ENCODE measurements at regions not wholly inside any gene's neighbourhood (a gene's known extent, or its start where the extent isn't known, plus 50 kb on each side); places are given as distances from the start of the nearest gene placed in this dataset.

- no peaks in the 10 kb centered on the region for H3K36me3 Mint-ChIP-seq
- H3K4me1 Mint-ChIP-seq = no peaks in the 10 kb centered on the region
- H3K27ac Mint-ChIP-seq = no peak overlapping the region
- POLR2A ChIA-PET = no interaction called here
- Histone ChIP-seq H3K36me3 (ENCODE audit: insufficient read depth, low read length) (no peaks in the 10 kb centered on the region), H3K27ac (ENCODE audit: low read depth, low read length) (no peak overlapping the region), H3K4me3 (ENCODE audit: low read length) (no peak overlapping the region), H3K9me3 (ENCODE audit: low read length) (no peaks in the 10 kb centered on the region), H3K4me1 (ENCODE audit: insufficient read depth, low read length) (no peaks in the 10 kb centered on the region), H3K27me3 (ENCODE audit: insufficient read depth, low read length, poor library complexity, severe bottlenecking) (no peaks in the 10 kb centered on the region)
- no peak overlapping the region for H3K4me3 Mint-ChIP-seq
- H3K9me3 Mint-ChIP-seq = peaks cover 0 to 19% (median 3%) of the 10 kb centered on the region in 5 donors
- no peak for DNase-seq
- H3K27me3 Mint-ChIP-seq = no peaks in the 10 kb centered on the region
- CTCF ChIA-PET = no interaction called here
These were observed 1793.7 kb upstream of the TENM3 start for GRCh38 chr4:180449395-180449956.

GRCh38 chr4:180455226-180455625, 1788.0 kb upstream of the TENM3 start:
- Histone ChIP-seq H3K27ac (ENCODE audit: low read depth, low read length) (no peak overlapping the region), H3K36me3 (ENCODE audit: insufficient read depth, low read length) (no peaks in the 10 kb centered on the region), H3K4me1 (ENCODE audit: insufficient read depth, low read length) (no peaks in the 10 kb centered on the region), H3K4me3 (ENCODE audit: low read length) (no peak overlapping the region), H3K9me3 (ENCODE audit: low read length) (no peaks in the 10 kb centered on the region), H3K27me3 (ENCODE audit: insufficient read depth, low read length, poor library complexity, severe bottlenecking) (no peaks in the 10 kb centered on the region)
- H3K4me3 Mint-ChIP-seq = no peak overlapping the region
- H3K4me1 Mint-ChIP-seq = no peaks in the 10 kb centered on the region
- CTCF ChIA-PET = no interaction called here
- H3K9me3 Mint-ChIP-seq = peaks cover 3 to 18% (median 5%) of the 10 kb centered on the region in 5 donors
- no peak for DNase-seq
- no peak overlapping the region for H3K27ac Mint-ChIP-seq
- H3K36me3 Mint-ChIP-seq = no peaks in the 10 kb centered on the region
- no peaks in the 10 kb centered on the region for H3K27me3 Mint-ChIP-seq
- POLR2A ChIA-PET = no interaction called here

DNA sequence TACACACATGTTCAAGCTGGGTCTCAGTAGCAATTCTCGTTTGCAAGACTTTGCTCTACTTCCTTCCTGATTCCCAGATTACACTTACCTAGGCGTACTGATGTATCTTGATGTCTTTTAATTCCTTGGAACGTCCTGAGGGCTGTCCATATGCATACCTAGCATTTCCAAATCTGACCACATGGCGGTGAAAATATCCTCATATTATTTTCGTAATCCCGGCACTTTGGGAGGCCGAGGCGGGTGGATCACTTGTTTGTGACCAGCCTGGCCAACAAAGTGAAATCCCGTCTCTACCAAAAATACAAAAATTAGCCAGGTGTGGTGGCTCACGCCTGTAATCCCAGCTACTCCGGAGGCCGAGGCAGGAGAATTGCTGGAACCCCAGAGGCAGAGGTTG, 1786.3 kb upstream of the TENM3 start:
- Histone ChIP-seq H3K4me3 (ENCODE audit: low read length) (no peak overlapping the region), H3K4me1 (ENCODE audit: insufficient read depth, low read length) (no peaks in the 10 kb centered on the region), H3K27me3 (ENCODE audit: insufficient read depth, low read length, poor library complexity, severe bottlenecking) (no peaks in the 10 kb centered on the region), H3K36me3 (ENCODE audit: insufficient read depth, low read length) (no peaks in the 10 kb centered on the region), H3K27ac (ENCODE audit: low read depth, low read length) (no peak overlapping the region), H3K9me3 (ENCODE audit: low read length) (no peaks in the 10 kb centered on the region)
- ChIA-PET POLR2A (no interaction called here), CTCF (no interaction called here)
- H3K27me3 Mint-ChIP-seq = no peaks in the 10 kb centered on the region
- H3K9me3 Mint-ChIP-seq = peaks cover 3 to 18% (median 7%) of the 10 kb centered on the region in 5 donors
- H3K27ac Mint-ChIP-seq = no peak overlapping the region
- no peaks in the 10 kb centered on the region for H3K4me1 Mint-ChIP-seq
- no peaks in the 10 kb centered on the region for H3K36me3 Mint-ChIP-seq
- H3K4me3 Mint-ChIP-seq = no peak overlapping the region
- no peak for DNase-seq

GRCh38 chr4:180462116-180462515, 1781.1 kb upstream of the TENM3 start:
- Histone ChIP-seq H3K36me3 (ENCODE audit: insufficient read depth, low read length) (no peaks in the 10 kb centered on the region), H3K9me3 (ENCODE audit: low read length) (no peaks in the 10 kb centered on the region), H3K27ac (ENCODE audit: low read depth, low read length) (no peak overlapping the region), H3K4me1 (ENCODE audit: insufficient read depth, low read length) (no peaks in the 10 kb centered on the region), H3K27me3 (ENCODE audit: insufficient read depth, low read length, poor library complexity, severe bottlenecking) (no peaks in the 10 kb centered on the region), H3K4me3 (ENCODE audit: low read length) (no peak overlapping the region)
- H3K9me3 Mint-ChIP-seq = peaks cover 3 to 14% (median 10%) of the 10 kb centered on the region in 5 donors
- no peaks in the 10 kb centered on the region for H3K36me3 Mint-ChIP-seq
- H3K27ac Mint-ChIP-seq = no peak overlapping the region
- no peaks in the 10 kb centered on the region for H3K4me1 Mint-ChIP-seq
- ChIA-PET POLR2A (no interaction called here), CTCF (no interaction called here)
- no peaks in the 10 kb centered on the region for H3K27me3 Mint-ChIP-seq
- H3K4me3 Mint-ChIP-seq = no peak overlapping the region
- DNase-seq = no peak

DNA sequence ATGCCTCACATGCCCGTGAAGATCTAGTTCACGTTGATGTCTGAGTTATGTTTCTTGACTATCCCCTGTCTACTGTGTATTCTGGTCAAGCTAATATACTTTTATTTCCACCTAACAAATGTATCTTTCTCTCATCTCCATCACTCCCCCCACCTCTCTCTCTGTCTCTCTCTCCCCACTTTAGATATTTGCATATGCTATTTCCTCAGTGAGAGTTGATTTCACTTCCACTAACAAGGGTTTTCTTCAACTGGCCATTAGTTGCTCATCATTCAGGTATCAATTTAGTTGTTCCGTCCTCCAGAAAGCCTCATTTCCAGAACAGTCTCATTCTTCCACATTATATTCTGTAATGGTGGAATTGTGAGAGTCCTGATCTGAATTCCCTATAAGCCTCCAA, 1777.8 kb upstream of the TENM3 start:
- POLR2A ChIA-PET = no interaction called here
- no peak for DNase-seq
- H3K4me1 ChIP-seq (ENCODE audit: insufficient read depth, low read length) = no peaks in the 10 kb centered on the region
- CTCF ChIA-PET = no interaction called here
- Mint-ChIP-seq H3K36me3 (no peaks in the 10 kb centered on the region), H3K4me3 (no peak overlapping the region), H3K9me3 (peaks cover 3 to 11% (median 9%) of the 10 kb centered on the region in 5 donors), H3K27ac (no peak overlapping the region), H3K4me1 (no peaks in the 10 kb centered on the region), H3K27me3 (no peaks in the 10 kb centered on the region)
- no peak overlapping the region for H3K27ac ChIP-seq (ENCODE audit: low read depth, low read length)
- H3K4me3 ChIP-seq (ENCODE audit: low read length) = no peak overlapping the region
- no peaks in the 10 kb centered on the region for H3K27me3 ChIP-seq (ENCODE audit: insufficient read depth, low read length, poor library complexity, severe bottlenecking)
- H3K36me3 ChIP-seq (ENCODE audit: insufficient read depth, low read length) = no peaks in the 10 kb centered on the region
- H3K9me3 ChIP-seq (ENCODE audit: low read length) = no peaks in the 10 kb centered on the region

DNA sequence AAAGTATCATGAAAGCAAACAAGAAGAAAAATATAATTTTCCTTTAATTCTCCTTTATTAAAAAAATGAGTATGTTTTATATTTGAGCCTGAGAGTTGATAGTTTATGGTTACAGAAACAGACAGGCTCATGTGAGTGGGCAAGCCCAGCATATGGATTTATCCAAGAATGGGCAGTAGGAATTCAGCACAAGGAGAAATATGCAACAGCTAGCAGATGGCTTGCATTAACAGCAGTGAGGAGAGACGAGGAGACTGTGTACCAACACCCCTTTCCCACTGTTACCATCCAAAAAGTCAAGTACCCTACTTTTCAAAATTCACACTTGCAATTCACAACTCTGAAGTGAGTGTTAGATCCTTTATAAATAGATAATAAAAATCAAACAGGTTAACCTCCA, 1760.2 kb upstream of the TENM3 start:
- H3K36me3 Mint-ChIP-seq = no peaks in the 10 kb centered on the region
- Histone ChIP-seq H3K27ac (ENCODE audit: low read depth, low read length) (no peak overlapping the region), H3K27me3 (ENCODE audit: insufficient read depth, low read length, poor library complexity, severe bottlenecking) (no peaks in the 10 kb centered on the region), H3K36me3 (ENCODE audit: insufficient read depth, low read length) (no peaks in the 10 kb centered on the region), H3K4me3 (ENCODE audit: low read length) (no peak overlapping the region), H3K4me1 (ENCODE audit: insufficient read depth, low read length) (no peaks in the 10 kb centered on the region), H3K9me3 (ENCODE audit: low read length) (no peaks in the 10 kb centered on the region)
- H3K27me3 Mint-ChIP-seq = no peaks in the 10 kb centered on the region
- H3K27ac Mint-ChIP-seq = no peak overlapping the region
- POLR2A ChIA-PET = no interaction called here
- no peak overlapping the region for H3K4me3 Mint-ChIP-seq
- CTCF ChIA-PET = no interaction called here
- no peaks in the 10 kb centered on the region for H3K4me1 Mint-ChIP-seq
- peaks cover 1 to 12% (median 6%) of the 10 kb centered on the region in 5 donors for H3K9me3 Mint-ChIP-seq
- DNase-seq = no peak

DNA sequence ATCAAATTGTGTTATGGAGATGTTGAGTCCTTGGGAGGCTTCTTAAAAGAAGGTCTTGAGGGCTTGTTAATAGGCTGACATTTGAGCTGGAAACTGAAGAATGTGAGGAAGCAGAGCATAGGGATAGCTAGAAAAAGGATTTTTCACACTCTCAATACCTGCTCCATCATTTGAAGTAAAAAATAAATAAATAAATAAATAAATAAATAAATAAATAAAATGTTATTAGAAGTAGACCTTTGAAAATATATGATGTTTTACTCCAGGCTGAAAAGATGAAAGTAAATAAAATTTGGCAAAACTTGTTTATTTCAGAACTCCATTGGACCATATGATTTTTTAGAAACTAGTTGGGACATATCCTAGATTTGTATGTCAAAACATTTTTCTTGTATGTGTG, 1757.8 kb upstream of the TENM3 start:
- no peaks in the 10 kb centered on the region for H3K36me3 ChIP-seq (ENCODE audit: insufficient read depth, low read length)
- no peaks in the 10 kb centered on the region for H3K9me3 ChIP-seq (ENCODE audit: low read length)
- no peak for DNase-seq
- Mint-ChIP-seq H3K27me3 (no peaks in the 10 kb centered on the region), H3K27ac (no peak overlapping the region), H3K4me3 (no peak overlapping the region), H3K9me3 (peaks cover 1 to 10% (median 6%) of the 10 kb centered on the region in 5 donors), H3K4me1 (no peaks in the 10 kb centered on the region), H3K36me3 (no peaks in the 10 kb centered on the region)
- no peaks in the 10 kb centered on the region for H3K27me3 ChIP-seq (ENCODE audit: insufficient read depth, low read length, poor library complexity, severe bottlenecking)
- no peak overlapping the region for H3K27ac ChIP-seq (ENCODE audit: low read depth, low read length)
- no peaks in the 10 kb centered on the region for H3K4me1 ChIP-seq (ENCODE audit: insufficient read depth, low read length)
- CTCF ChIA-PET = no interaction called here
- no peak overlapping the region for H3K4me3 ChIP-seq (ENCODE audit: low read length)
- POLR2A ChIA-PET = no interaction called here

- no peak for DNase-seq
- H3K4me3 Mint-ChIP-seq = no peak overlapping the region
- POLR2A ChIA-PET = no interaction called here
- no peaks in the 10 kb centered on the region for H3K36me3 Mint-ChIP-seq
- Histone ChIP-seq H3K4me3 (ENCODE audit: low read length) (no peak overlapping the region), H3K27ac (ENCODE audit: low read depth, low read length) (no peak overlapping the region), H3K36me3 (ENCODE audit: insufficient read depth, low read length) (no peaks in the 10 kb centered on the region), H3K4me1 (ENCODE audit: insufficient read depth, low read length) (no peaks in the 10 kb centered on the region), H3K9me3 (ENCODE audit: low read length) (no peaks in the 10 kb centered on the region), H3K27me3 (ENCODE audit: insufficient read depth, low read length, poor library complexity, severe bottlenecking) (no peaks in the 10 kb centered on the region)
- H3K27ac Mint-ChIP-seq = no peak overlapping the region
- H3K27me3 Mint-ChIP-seq = no peaks in the 10 kb centered on the region
- H3K4me1 Mint-ChIP-seq = no peaks in the 10 kb centered on the region
- H3K9me3 Mint-ChIP-seq = peaks cover 0 to 9% (median 6%) of the 10 kb centered on the region in 5 donors
- CTCF ChIA-PET = no interaction called here
These were observed 1756.9 kb upstream of the TENM3 start for GRCh38 chr4:180486342-180486741.

GRCh38 chr4:180489787-180490186, 1753.4 kb upstream of the TENM3 start:
- H3K9me3 Mint-ChIP-seq = peaks cover 3 to 14% (median 3%) of the 10 kb centered on the region in 5 donors
- H3K27ac Mint-ChIP-seq = no peak overlapping the region
- no peak overlapping the region for H3K4me3 Mint-ChIP-seq
- Histone ChIP-seq H3K9me3 (ENCODE audit: low read length) (no peaks in the 10 kb centered on the region), H3K27ac (ENCODE audit: low read depth, low read length) (no peak overlapping the region), H3K36me3 (ENCODE audit: insufficient read depth, low read length) (no peaks in the 10 kb centered on the region), H3K4me3 (ENCODE audit: low read length) (no peak overlapping the region), H3K27me3 (ENCODE audit: insufficient read depth, low read length, poor library complexity, severe bottlenecking) (no peaks in the 10 kb centered on the region), H3K4me1 (ENCODE audit: insufficient read depth, low read length) (no peaks in the 10 kb centered on the region)
- DNase-seq = no peak
- no peaks in the 10 kb centered on the region for H3K27me3 Mint-ChIP-seq
- CTCF ChIA-PET = no interaction called here
- POLR2A ChIA-PET = no interaction called here
- H3K4me1 Mint-ChIP-seq = no peaks in the 10 kb centered on the region
- H3K36me3 Mint-ChIP-seq = no peaks in the 10 kb centered on the region
